ENCODE measurements at regions not wholly inside any gene's neighbourhood (a gene's known extent, or its start where the extent isn't known, plus 50 kb on each side); places are given as distances from the start of the nearest gene placed in this dataset.

DNA sequence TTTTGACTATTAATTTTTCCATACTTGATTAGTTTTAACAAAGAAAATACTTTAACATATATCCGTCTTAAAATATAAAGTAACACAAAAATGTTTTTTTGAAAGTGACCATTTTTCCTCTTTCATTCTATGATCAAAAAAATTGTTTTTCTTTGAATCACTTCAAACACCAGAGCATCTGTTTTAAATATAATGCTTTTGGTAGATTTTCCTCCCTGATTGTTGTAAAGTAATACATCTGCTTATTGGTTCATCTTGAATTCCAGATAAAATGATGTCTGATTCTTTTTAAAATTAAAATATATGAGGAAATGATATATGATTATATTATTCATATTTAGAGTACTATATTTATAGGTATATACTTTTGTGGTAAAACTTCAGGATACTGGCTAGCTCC is 76.2 kb upstream of the LPAR1 start:
- TF ChIP-seq, protein P1, sequence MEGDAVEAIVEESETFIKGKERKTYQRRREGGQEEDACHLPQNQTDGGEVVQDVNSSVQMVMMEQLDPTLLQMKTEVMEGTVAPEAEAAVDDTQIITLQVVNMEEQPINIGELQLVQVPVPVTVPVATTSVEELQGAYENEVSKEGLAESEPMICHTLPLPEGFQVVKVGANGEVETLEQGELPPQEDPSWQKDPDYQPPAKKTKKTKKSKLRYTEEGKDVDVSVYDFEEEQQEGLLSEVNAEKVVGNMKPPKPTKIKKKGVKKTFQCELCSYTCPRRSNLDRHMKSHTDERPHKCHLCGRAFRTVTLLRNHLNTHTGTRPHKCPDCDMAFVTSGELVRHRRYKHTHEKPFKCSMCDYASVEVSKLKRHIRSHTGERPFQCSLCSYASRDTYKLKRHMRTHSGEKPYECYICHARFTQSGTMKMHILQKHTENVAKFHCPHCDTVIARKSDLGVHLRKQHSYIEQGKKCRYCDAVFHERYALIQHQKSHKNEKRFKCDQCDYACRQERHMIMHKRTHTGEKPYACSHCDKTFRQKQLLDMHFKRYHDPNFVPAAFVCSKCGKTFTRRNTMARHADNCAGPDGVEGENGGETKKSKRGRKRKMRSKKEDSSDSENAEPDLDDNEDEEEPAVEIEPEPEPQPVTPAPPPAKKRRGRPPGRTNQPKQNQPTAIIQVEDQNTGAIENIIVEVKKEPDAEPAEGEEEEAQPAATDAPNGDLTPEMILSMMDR (IDR thresholded peaks at IDR 0.05), result no peak
- no peak for TF ChIP-seq POLR2A (IDR thresholded peaks at IDR 0.05)

All from body of pancreas (tissue), 4 donors.